ENCODE measurements at regions not wholly inside any gene's neighbourhood (a gene's known extent, or its start where the extent isn't known, plus 50 kb on each side); places are given as distances from the start of the nearest gene placed in this dataset.

DNA sequence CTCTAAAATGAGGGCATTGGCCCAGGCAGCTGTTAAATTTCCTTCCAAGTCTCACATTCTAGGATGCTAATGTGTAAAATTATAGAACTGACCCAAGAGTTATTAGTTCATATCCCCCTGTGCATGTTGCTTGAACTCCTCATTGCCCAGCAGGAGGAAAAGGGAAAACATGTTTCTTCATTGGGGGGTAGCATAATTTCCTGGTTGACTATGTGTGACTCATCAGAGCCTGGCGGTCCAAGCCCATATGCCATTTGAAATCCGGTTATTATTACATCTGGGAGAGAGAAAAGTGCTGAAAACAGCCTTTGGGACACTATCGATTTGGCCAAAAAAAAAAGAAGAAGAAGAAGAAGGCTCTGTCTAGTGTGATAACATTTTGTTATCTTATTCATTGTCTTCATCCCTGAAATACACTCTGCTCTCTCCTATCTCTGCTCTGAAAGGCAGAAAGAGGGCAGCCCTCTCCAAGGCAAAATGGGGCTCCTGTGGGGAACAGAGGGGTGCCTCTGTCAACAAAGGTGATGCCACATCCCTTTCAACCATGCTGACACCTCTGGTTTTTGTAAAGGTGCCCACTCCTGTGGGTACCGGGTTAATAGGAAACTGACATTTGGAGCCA is 114.2 kb downstream of the DAD1 start:
- TF ChIP-seq POLR2A (IDR thresholded peaks at IDR 0.05) = no peak
- TF ChIP-seq, protein P1, sequence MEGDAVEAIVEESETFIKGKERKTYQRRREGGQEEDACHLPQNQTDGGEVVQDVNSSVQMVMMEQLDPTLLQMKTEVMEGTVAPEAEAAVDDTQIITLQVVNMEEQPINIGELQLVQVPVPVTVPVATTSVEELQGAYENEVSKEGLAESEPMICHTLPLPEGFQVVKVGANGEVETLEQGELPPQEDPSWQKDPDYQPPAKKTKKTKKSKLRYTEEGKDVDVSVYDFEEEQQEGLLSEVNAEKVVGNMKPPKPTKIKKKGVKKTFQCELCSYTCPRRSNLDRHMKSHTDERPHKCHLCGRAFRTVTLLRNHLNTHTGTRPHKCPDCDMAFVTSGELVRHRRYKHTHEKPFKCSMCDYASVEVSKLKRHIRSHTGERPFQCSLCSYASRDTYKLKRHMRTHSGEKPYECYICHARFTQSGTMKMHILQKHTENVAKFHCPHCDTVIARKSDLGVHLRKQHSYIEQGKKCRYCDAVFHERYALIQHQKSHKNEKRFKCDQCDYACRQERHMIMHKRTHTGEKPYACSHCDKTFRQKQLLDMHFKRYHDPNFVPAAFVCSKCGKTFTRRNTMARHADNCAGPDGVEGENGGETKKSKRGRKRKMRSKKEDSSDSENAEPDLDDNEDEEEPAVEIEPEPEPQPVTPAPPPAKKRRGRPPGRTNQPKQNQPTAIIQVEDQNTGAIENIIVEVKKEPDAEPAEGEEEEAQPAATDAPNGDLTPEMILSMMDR (IDR thresholded peaks at IDR 0.05) = no peak
- TF ChIP-seq POLR2AphosphoS5 (IDR thresholded peaks at IDR 0.05; ENCODE audit: insufficient read depth in 1 of 2, low read depth in 1 of 2) = no peak

All from vagina (tissue), 2 donors.